ENCODE measurements at regions not wholly inside any gene's neighbourhood (a gene's known extent, or its start where the extent isn't known, plus 50 kb on each side); places are given as distances from the start of the nearest gene placed in this dataset.

GRCh38 chr13:31919971-31920726, 111.4 kb upstream of the FRY start:
- no peak for TF ChIP-seq POU2F2 (IDR thresholded peaks at IDR 0.05; ENCODE audit: low read depth, low read length)
- no peak for TF ChIP-seq PAX5 (IDR thresholded peaks at IDR 0.05; ENCODE audit: insufficient read depth, low read length, severe bottlenecking)
- TF ChIP-seq POLR2AphosphoS5 (IDR thresholded peaks at IDR 0.05; ENCODE audit: low read depth, low read length): no peak
- TF ChIP-seq POLR2A (IDR thresholded peaks at IDR 0.05; ENCODE audit: low read depth, low read length): no peak
- TF ChIP-seq TAF1 (IDR thresholded peaks at IDR 0.05; ENCODE audit: low read depth, low read length): no peak
- TF ChIP-seq SPI1 (IDR thresholded peaks at IDR 0.05; ENCODE audit: low read depth, low read length): no peak
- no peak for DNase-seq (ENCODE audit: insufficient read length, low spot score)
- FAIRE-seq: no peak

GRCh38 chr13:31920727-31921100, 110.9 kb upstream of the FRY start:
- FAIRE-seq: no peak
- TF ChIP-seq TAF1 (IDR thresholded peaks at IDR 0.05; ENCODE audit: low read depth, low read length) (no peak), SPI1 (IDR thresholded peaks at IDR 0.05; ENCODE audit: low read depth, low read length) (no peak)
- DNase-seq (ENCODE audit: insufficient read length, low spot score): no peak

- DNase-seq (ENCODE audit: insufficient read length, low spot score) (no peak), FAIRE-seq (no peak)
- TF ChIP-seq POU2F2 (IDR thresholded peaks at IDR 0.05; ENCODE audit: low read depth, low read length): no peak
- no peak for TF ChIP-seq POLR2A (IDR thresholded peaks at IDR 0.05; ENCODE audit: low read depth, low read length)
- no peak for TF ChIP-seq SPI1 (IDR thresholded peaks at IDR 0.05; ENCODE audit: low read depth, low read length)
- no peak for TF ChIP-seq PAX5 (IDR thresholded peaks at IDR 0.05; ENCODE audit: insufficient read depth, low read length, severe bottlenecking)
- no peak for TF ChIP-seq POLR2AphosphoS5 (IDR thresholded peaks at IDR 0.05; ENCODE audit: low read depth, low read length)
- no peak for TF ChIP-seq TAF1 (IDR thresholded peaks at IDR 0.05; ENCODE audit: low read depth, low read length)
Observed at GRCh38 chr13:31922724-31923123, 108.8 kb upstream of the FRY start.

- no peak for DNase-seq (ENCODE audit: insufficient read length, low spot score)
- FAIRE-seq: no peak
- no peak for TF ChIP-seq PAX5 (IDR thresholded peaks at IDR 0.05; ENCODE audit: insufficient read depth, low read length, severe bottlenecking)
- TF ChIP-seq POLR2A (IDR thresholded peaks at IDR 0.05; ENCODE audit: low read depth, low read length): no peak
Observed at GRCh38 chr13:31923134-31923763, 108.3 kb upstream of the FRY start.

- no peak for TF ChIP-seq PAX5 (IDR thresholded peaks at IDR 0.05; ENCODE audit: insufficient read depth, low read length, severe bottlenecking)
- no peak for TF ChIP-seq TAF1 (IDR thresholded peaks at IDR 0.05; ENCODE audit: low read depth, low read length)
- TF ChIP-seq POLR2A (IDR thresholded peaks at IDR 0.05; ENCODE audit: low read depth, low read length): no peak
- no peak for TF ChIP-seq POLR2AphosphoS5 (IDR thresholded peaks at IDR 0.05; ENCODE audit: low read depth, low read length)
- TF ChIP-seq POU2F2 (IDR thresholded peaks at IDR 0.05; ENCODE audit: low read depth, low read length): no peak
- no peak for TF ChIP-seq SPI1 (IDR thresholded peaks at IDR 0.05; ENCODE audit: low read depth, low read length)
- FAIRE-seq (no peak), DNase-seq (ENCODE audit: insufficient read length, low spot score) (no peak)
Observed at GRCh38 chr13:31925079-31925478, 106.5 kb upstream of the FRY start.

GRCh38 chr13:31927219-31927653, 104.3 kb upstream of the FRY start:
- no peak for DNase-seq (ENCODE audit: insufficient read length, low spot score)
- TF ChIP-seq TAF1 (IDR thresholded peaks at IDR 0.05; ENCODE audit: low read depth, low read length) (no peak), SPI1 (IDR thresholded peaks at IDR 0.05; ENCODE audit: low read depth, low read length) (no peak), POLR2A (IDR thresholded peaks at IDR 0.05; ENCODE audit: low read depth, low read length) (no peak)
- no peak for FAIRE-seq

GRCh38 chr13:31929031-31929770, 102.4 kb upstream of the FRY start:
- no peak for DNase-seq (ENCODE audit: insufficient read length, low spot score)
- TF ChIP-seq TAF1 (IDR thresholded peaks at IDR 0.05; ENCODE audit: low read depth, low read length) (no peak), POU2F2 (IDR thresholded peaks at IDR 0.05; ENCODE audit: low read depth, low read length) (no peak), SPI1 (IDR thresholded peaks at IDR 0.05; ENCODE audit: low read depth, low read length) (no peak), POLR2AphosphoS5 (IDR thresholded peaks at IDR 0.05; ENCODE audit: low read depth, low read length) (no peak), PAX5 (IDR thresholded peaks at IDR 0.05; ENCODE audit: insufficient read depth, low read length, severe bottlenecking) (no peak), POLR2A (IDR thresholded peaks at IDR 0.05; ENCODE audit: low read depth, low read length) (no peak)
- FAIRE-seq: no peak

- FAIRE-seq (no peak), DNase-seq (ENCODE audit: insufficient read length, low spot score) (no peak)
- TF ChIP-seq PAX5 (IDR thresholded peaks at IDR 0.05; ENCODE audit: insufficient read depth, low read length, severe bottlenecking) (no peak), POLR2A (IDR thresholded peaks at IDR 0.05; ENCODE audit: low read depth, low read length) (no peak), POU2F2 (IDR thresholded peaks at IDR 0.05; ENCODE audit: low read depth, low read length) (no peak), TAF1 (IDR thresholded peaks at IDR 0.05; ENCODE audit: low read depth, low read length) (no peak), SPI1 (IDR thresholded peaks at IDR 0.05; ENCODE audit: low read depth, low read length) (no peak), POLR2AphosphoS5 (IDR thresholded peaks at IDR 0.05; ENCODE audit: low read depth, low read length) (no peak)
Observed at GRCh38 chr13:31930490-31930889, 101.1 kb upstream of the FRY start.

- DNase-seq (ENCODE audit: insufficient read length, low spot score) (peak; percentile 32), FAIRE-seq (peak; percentile 99)
- TF ChIP-seq POU2F2 (IDR thresholded peaks at IDR 0.05; ENCODE audit: low read depth, low read length) (peak; percentile 76), SPI1 (IDR thresholded peaks at IDR 0.05; ENCODE audit: low read depth, low read length) (peak; percentile 35), POLR2A (IDR thresholded peaks at IDR 0.05; ENCODE audit: low read depth, low read length) (no peak)
Observed at GRCh38 chr13:31930901-31931522, 100.6 kb upstream of the FRY start.
